Hindlimb muscle (tissue), 1 donor: ENCODE measurements at regions not wholly inside any gene's neighbourhood (a gene's known extent, or its start where the extent isn't known, plus 50 kb on each side); places are given as distances from the start of the nearest gene placed in this dataset.
A peak's percentile ranks its signal among the peaks of the same experiment; 100 is the strongest.

Experiments used
- DNase-seq: peaks from one replicate; pipeline ENCODE4 v3.0.0-alpha.2; 2013

- peak; percentile 24 for DNase-seq
Observed at GRCh38 chr4:125703443-125703842, 388.7 kb downstream of the FAT4 start.

- no peak for DNase-seq
Observed at GRCh38 chr4:125704726-125705125, 390.0 kb downstream of the FAT4 start.

GRCh38 chr4:125705681-125706080 is 390.9 kb downstream of the FAT4 start:
- no peak for DNase-seq

GRCh38 chr4:125707397-125707796 is 392.6 kb downstream of the FAT4 start:
- DNase-seq: no peak

GRCh38 chr4:125710766-125711165 is 396.0 kb downstream of the FAT4 start:
- no peak for DNase-seq

GRCh38 chr4:125714049-125714448 is 399.3 kb downstream of the FAT4 start:
- DNase-seq: no peak

GRCh38 chr4:125714845-125715244 is 400.1 kb downstream of the FAT4 start:
- DNase-seq: no peak

GRCh38 chr4:125719987-125720386 is 405.2 kb downstream of the FAT4 start:
- no peak for DNase-seq

GRCh38 chr4:125722009-125722408 is 407.3 kb downstream of the FAT4 start:
- DNase-seq: no peak

GRCh38 chr4:125725957-125726525 is 411.3 kb downstream of the FAT4 start:
- DNase-seq: no peak

GRCh38 chr4:125727931-125728330 is 413.2 kb downstream of the FAT4 start:
- DNase-seq: no peak

GRCh38 chr4:125728568-125728967 is 413.8 kb downstream of the FAT4 start:
- DNase-seq: no peak

- DNase-seq: no peak
Observed at GRCh38 chr4:125729171-125729570, 414.4 kb downstream of the FAT4 start.

- DNase-seq: no peak
Observed at GRCh38 chr4:125732632-125733031, 417.9 kb downstream of the FAT4 start.

GRCh38 chr4:125734504-125734903 is 419.7 kb downstream of the FAT4 start:
- no peak for DNase-seq

GRCh38 chr4:125735102-125735501 is 420.3 kb downstream of the FAT4 start:
- peak; percentile 25 for DNase-seq

- DNase-seq: no peak
Observed at GRCh38 chr4:125736057-125736456, 421.3 kb downstream of the FAT4 start.

GRCh38 chr4:125739760-125740159 is 425.0 kb downstream of the FAT4 start:
- no peak for DNase-seq

GRCh38 chr4:125741825-125742452 is 427.2 kb downstream of the FAT4 start:
- DNase-seq: no peak

GRCh38 chr4:125744891-125745364 is 430.2 kb downstream of the FAT4 start:
- DNase-seq: no peak

GRCh38 chr4:125749354-125749753 is 434.6 kb downstream of the FAT4 start:
- no peak for DNase-seq

GRCh38 chr4:125750399-125750798 is 435.6 kb downstream of the FAT4 start:
- DNase-seq: no peak

GRCh38 chr4:125750828-125751466 is 436.2 kb downstream of the FAT4 start:
- DNase-seq: peak; percentile 18

- no peak for DNase-seq
Observed at GRCh38 chr4:125758438-125758837, 443.7 kb downstream of the FAT4 start.
